Peyer's patch (tissue), 4 donors: ENCODE measurements at regions not wholly inside any gene's neighbourhood (a gene's known extent, or its start where the extent isn't known, plus 50 kb on each side); places are given as distances from the start of the nearest gene placed in this dataset.

Experiments
- DNase-seq, 3 donors: peaks; one replicate each; pipeline ENCODE4 v3.0.0-alpha.2; 2017 to 2019
- H3K27ac ChIP-seq, 4 donors: fragments of 200-600 bp; sonication (generic); one replicate each; pipeline ENCODE4 v1.5.1; 2016 to 2019
- H3K27me3 ChIP-seq, 2 donors: fragments of 200-600 bp; sonication (generic); one replicate each; pipeline ENCODE4 v1.5.1; 2019
- H3K36me3 ChIP-seq, 3 donors: fragments of 200-600 bp; sonication (generic); one replicate each; pipeline ENCODE4 v1.5.1; 2016 to 2019
- H3K4me1 ChIP-seq, 4 donors: fragments of 200-600 bp; sonication (generic); one replicate each; pipeline ENCODE4 v1.5.1; 2016 to 2019
- H3K4me3 ChIP-seq, 4 donors: fragments of 200-600 bp; sonication (generic); 1 replicate in 3 of 4; 2 replicates in 1 of 4; pipeline ENCODE4 v1.5.1; 2016 to 2019; ENCODE audit warnings: mild to moderate bottlenecking in 1 of 4
- H3K9me3 ChIP-seq, 4 donors: fragments of 200-600 bp; sonication (generic); one replicate each; pipeline ENCODE4 v1.5.1; 2016 to 2019; ENCODE audit warnings: mild to moderate bottlenecking in 1 of 4
- CTCF ChIP-seq, 6 experiments: fragments of 450-650 bp in 4 of 6; fragments of 200-600 bp in 2 of 6; sonication (generic) in 1 of 6; IDR thresholded peaks; one replicate each; pipeline ENCODE4 v1.5.1; 2017 to 2019; ENCODE audit warnings: antibody characterized with exemption in 6 of 6, mild to moderate bottlenecking in 3 of 6, moderate library complexity in 1 of 6
- POLR2A ChIP-seq, 2 donors: fragments of 450-650 bp; IDR thresholded peaks; one replicate each; pipeline ENCODE4 v1.5.1; 2017; ENCODE audit warnings: antibody characterized with exemption in 2 of 2, mild to moderate bottlenecking in 2 of 2, moderate library complexity in 2 of 2

- Histone ChIP-seq H3K4me3 (no peak overlapping the region), H3K36me3 (no peaks in the 10 kb centered on the region), H3K27me3 (no peaks in the 10 kb centered on the region), H3K27ac (no peak overlapping the region), H3K9me3 (no peaks in the 10 kb centered on the region), H3K4me1 (no peaks in the 10 kb centered on the region)
- DNase-seq, result no peak
- no peak for TF ChIP-seq CTCF (IDR thresholded peaks at IDR 0.05)
- TF ChIP-seq POLR2A (IDR thresholded peaks at IDR 0.05), result no peak
These were observed 220.1 kb downstream of the RAB28 start for GRCh38 chr4:13263967-13264525.

DNA sequence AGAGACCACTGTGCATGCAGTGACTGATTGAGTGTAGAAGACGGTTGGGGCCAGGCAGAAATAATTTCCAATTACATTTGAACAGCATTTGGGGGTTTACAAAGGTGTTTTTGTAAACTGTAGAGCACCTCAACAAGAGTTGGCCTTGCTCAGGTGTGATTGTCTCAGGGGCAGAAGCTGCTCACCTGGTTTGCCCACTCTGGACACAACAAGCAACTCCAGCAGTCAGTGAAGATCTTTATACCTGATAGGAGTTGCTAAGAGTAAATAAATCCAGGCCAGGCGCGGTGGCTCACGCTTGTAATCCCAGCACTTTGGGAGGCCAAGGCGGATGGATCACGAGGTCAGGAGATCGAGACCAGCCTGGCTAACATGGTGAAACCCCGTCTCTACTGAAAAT, 221.3 kb downstream of the RAB28 start:
- no peak overlapping the region for H3K4me3 ChIP-seq
- H3K4me1 ChIP-seq, result no peaks in the 10 kb centered on the region
- no peak for TF ChIP-seq POLR2A (IDR thresholded peaks at IDR 0.05)
- TF ChIP-seq CTCF (IDR thresholded peaks at IDR 0.05), result no peak
- no peaks in the 10 kb centered on the region for H3K9me3 ChIP-seq
- no peaks in the 10 kb centered on the region for H3K36me3 ChIP-seq
- no peaks in the 10 kb centered on the region for H3K27me3 ChIP-seq
- no peak for DNase-seq
- no peak overlapping the region for H3K27ac ChIP-seq

DNA sequence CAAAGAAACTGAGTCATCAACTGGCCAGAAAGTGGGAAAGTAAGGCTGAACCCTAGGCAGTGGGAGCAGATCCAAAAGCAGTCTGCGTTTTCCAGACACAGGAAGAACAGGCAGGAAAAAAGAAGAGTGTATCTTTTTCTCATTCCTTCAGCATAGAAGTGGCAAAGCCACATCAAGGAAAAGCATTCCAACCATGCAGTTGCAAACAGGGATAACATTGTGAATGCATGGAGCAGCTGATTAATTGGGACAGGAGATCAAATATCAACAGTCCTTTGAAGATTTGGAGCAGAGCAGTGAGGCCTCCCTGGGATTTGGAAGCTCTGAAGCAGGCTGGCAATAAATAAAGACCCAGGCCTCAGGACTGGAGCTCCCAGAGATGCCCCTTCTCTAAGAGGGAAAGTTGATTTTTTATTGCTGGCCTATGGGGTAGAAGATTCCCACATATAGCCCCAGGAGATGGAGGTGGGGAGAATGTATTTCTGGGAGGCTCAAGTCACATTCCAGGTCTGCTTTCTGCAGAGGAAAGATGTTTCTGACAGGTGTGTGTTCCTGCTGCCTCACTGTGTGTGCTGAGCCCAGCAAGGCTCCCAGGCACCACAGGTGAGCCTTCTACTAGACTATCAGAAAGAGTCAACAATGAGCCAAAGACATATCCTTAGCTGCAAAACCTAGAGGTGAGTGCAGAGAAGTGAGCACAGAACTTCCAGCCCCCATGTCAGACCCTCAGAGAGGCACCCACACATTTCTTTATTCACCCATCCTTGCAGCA, 222.5 kb downstream of the RAB28 start:
- H3K4me1 ChIP-seq, result no peaks in the 10 kb centered on the region
- H3K9me3 ChIP-seq, result no peaks in the 10 kb centered on the region
- TF ChIP-seq POLR2A (IDR thresholded peaks at IDR 0.05), result no peak
- TF ChIP-seq CTCF (IDR thresholded peaks at IDR 0.05), result no peak
- no peak for DNase-seq
- H3K36me3 ChIP-seq, result no peaks in the 10 kb centered on the region
- H3K27ac ChIP-seq, result no peak overlapping the region
- H3K4me3 ChIP-seq, result no peak overlapping the region
- no peaks in the 10 kb centered on the region for H3K27me3 ChIP-seq

- no peak overlapping the region for H3K4me3 ChIP-seq
- no peaks in the 10 kb centered on the region for H3K36me3 ChIP-seq
- H3K27me3 ChIP-seq, result no peaks in the 10 kb centered on the region
- TF ChIP-seq CTCF (IDR thresholded peaks at IDR 0.05), result no peak
- no peak for TF ChIP-seq POLR2A (IDR thresholded peaks at IDR 0.05)
- H3K4me1 ChIP-seq, result no peaks in the 10 kb centered on the region
- no peak for DNase-seq
- H3K9me3 ChIP-seq, result no peaks in the 10 kb centered on the region
- no peak overlapping the region for H3K27ac ChIP-seq
These were observed 223.6 kb downstream of the RAB28 start for GRCh38 chr4:13260513-13260912.

DNA sequence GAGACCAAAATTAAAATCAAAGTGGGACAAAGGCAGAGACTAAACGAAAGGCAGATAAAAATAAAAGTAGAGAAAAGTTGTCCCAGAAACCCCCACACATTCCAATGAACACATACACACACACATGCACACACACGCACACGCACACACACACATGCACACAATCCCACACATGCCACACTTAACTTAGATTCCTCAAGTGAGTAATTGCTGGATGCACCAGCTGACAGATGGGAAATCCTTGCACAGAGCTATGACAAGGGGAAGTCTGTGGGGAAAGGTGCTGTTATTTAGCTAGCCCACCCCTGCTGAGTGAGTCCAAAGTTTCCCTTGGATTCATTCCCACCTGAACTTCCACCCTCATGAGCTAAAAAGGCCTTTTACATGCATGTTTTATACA, 233.9 kb downstream of the RAB28 start:
- no peaks in the 10 kb centered on the region for H3K4me1 ChIP-seq
- H3K36me3 ChIP-seq, result no peaks in the 10 kb centered on the region
- DNase-seq, result no peak
- no peaks in the 10 kb centered on the region for H3K27me3 ChIP-seq
- peaks cover 0 to 10% (median 0%) of the 10 kb centered on the region in 4 donors for H3K9me3 ChIP-seq
- no peak overlapping the region for H3K27ac ChIP-seq
- H3K4me3 ChIP-seq, result no peak overlapping the region
- TF ChIP-seq CTCF (IDR thresholded peaks at IDR 0.05) (no peak), POLR2A (IDR thresholded peaks at IDR 0.05) (no peak)
